ENCODE measurements at regions not wholly inside any gene's neighbourhood (a gene's known extent, or its start where the extent isn't known, plus 50 kb on each side); places are given as distances from the start of the nearest gene placed in this dataset.

- DNase-seq (ENCODE audit: low read depth): no peak
Observed at GRCh38 chr13:68473834-68474326, 1243.7 kb upstream of the PCDH9 start.

- no peak for DNase-seq (ENCODE audit: low read depth)
Observed at GRCh38 chr13:68467160-68467559, 1237.0 kb upstream of the PCDH9 start.

GRCh38 chr13:68440874-68441273, 1210.7 kb upstream of the PCDH9 start:
- no peak for DNase-seq (ENCODE audit: low read depth)

- DNase-seq (ENCODE audit: low read depth): peak; percentile 34
Observed at GRCh38 chr13:68439817-68440216, 1209.7 kb upstream of the PCDH9 start.

- no peak for DNase-seq (ENCODE audit: low read depth)
Observed at GRCh38 chr13:68428292-68428691, 1198.2 kb upstream of the PCDH9 start.

GRCh38 chr13:68417801-68418200, 1187.7 kb upstream of the PCDH9 start:
- DNase-seq (ENCODE audit: low read depth): no peak

GRCh38 chr13:68410007-68410406, 1179.9 kb upstream of the PCDH9 start:
- DNase-seq (ENCODE audit: low read depth): no peak

GRCh38 chr13:68390987-68391386, 1160.9 kb upstream of the PCDH9 start:
- DNase-seq (ENCODE audit: low read depth): no peak

- DNase-seq (ENCODE audit: low read depth): no peak
Observed at GRCh38 chr13:68386808-68387207, 1156.7 kb upstream of the PCDH9 start.

- DNase-seq (ENCODE audit: low read depth): no peak
Observed at GRCh38 chr13:68380041-68380973, 1150.2 kb upstream of the PCDH9 start.

DNA sequence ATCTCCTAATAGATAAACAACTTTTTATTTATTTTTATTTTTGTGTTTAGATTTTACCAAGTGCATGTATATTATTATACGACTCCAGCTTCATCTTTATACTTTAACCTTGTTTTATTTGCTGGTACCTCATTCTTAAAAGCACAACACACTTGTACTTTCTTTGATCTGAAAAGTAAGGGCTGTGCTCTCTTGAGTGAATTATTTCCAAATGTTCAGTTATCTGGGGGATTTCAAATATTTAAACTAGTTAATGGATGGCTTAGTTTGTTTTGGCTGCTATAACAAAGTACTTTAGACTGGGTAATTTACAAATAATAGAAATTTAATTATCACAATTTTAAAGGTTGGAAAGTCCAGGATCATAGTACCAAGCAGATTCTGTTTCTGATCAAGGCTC, 1148.2 kb upstream of the PCDH9 start:
- DNase-seq (ENCODE audit: low read depth): no peak

GRCh38 chr13:68375004-68375403, 1144.9 kb upstream of the PCDH9 start:
- no peak for DNase-seq (ENCODE audit: low read depth)

DNA sequence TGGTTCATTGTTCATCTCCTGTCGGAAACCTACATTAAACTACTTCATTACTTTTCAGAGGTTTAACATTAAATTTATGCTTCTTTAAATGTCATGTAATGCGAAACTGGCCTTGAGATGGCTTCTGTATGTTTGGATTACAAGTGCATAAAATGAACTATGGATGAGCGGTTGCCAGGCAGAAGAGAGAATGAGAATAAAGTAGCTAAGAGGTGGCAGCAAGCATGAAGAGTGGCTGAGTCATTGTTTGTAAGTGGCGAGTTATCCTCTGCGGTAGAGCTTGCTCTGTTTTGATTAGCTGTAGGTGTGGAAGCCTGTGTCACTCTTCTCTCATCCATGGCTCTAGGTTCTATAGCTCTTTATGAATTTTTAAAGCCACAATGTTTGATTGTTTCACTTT, 1139.6 kb upstream of the PCDH9 start:
- DNase-seq (ENCODE audit: low read depth): no peak

DNA sequence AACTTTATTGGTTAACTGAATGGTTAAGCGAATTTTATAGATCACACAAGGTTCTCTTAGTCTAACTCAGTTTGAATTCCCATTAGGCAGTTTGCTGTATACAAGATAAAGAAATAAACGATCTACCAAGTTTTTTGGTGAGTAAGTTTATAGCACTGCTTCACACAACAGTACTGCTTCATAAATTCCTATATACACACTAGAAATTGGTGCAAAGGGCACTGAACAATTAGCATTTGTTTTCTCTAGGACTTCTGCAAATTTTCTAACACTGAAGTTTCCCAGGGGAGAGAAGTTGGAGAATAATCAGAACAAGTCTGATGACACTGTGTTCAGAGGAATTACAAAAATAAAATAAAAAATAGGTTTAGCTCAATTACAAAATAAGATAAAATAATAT, 1138.8 kb upstream of the PCDH9 start:
- DNase-seq (ENCODE audit: low read depth): no peak

DNA sequence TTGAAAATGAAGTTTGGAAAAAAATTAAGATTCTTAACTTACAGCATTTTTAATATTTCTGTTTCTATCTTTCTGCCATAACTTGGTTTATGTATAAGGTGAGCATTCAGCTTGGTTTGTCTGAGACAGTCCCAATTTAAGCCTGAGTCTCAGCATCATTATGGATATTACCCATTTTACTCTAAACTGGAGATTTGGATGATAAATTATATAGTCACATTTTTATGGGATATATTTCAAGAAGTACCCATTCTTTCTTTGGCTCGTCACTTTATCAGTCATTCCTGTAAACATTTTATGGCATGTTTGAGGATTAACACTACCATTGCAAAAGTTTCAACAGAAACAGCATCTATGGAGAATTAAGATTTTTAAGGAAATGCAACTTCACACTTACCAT, 1129.0 kb upstream of the PCDH9 start:
- no peak for DNase-seq (ENCODE audit: low read depth)

DNA sequence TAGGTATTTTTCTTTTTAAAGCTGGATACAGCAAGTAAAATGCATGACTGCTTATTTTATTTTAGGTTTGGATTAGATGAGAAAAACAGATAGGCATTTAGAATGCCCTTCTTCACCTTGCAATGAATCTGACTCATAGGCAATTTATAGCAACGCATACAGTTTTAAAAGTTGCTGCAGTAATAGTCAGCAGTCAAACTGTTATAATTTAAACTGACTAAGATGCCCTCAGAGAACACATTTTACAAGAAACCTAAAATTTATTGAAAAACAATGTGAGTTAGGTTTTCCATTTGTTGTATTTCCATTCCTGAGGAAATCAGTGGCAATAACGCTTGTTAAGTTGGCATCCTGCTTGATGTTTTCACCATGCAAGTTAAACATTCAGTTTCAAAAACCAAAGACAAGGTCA, 1128.2 kb upstream of the PCDH9 start:
- DNase-seq (ENCODE audit: low read depth): no peak

DNA sequence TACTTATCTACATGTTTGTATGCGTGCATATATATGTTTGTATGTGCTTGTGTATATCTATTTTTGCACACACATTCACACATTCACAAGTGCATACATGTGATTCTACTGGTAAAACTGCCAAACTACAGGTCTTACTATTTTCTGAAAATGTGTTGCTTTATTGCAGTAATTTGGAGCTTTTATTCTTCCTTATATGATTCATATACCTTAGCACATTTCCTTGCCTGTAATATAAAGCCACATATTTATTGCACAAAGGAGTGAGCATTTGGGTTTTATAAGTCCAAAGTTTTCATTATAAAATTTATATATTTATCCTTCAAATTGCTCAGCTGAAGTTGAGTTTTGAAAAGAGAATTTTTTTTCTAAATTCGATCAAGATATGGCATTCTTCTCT, 1120.4 kb upstream of the PCDH9 start:
- no peak for DNase-seq (ENCODE audit: low read depth)

GRCh38 chr13:68347220-68347619, 1117.1 kb upstream of the PCDH9 start:
- no peak for DNase-seq (ENCODE audit: low read depth)

- DNase-seq (ENCODE audit: low read depth): no peak
Observed at GRCh38 chr13:68345963-68346531, 1115.9 kb upstream of the PCDH9 start.

DNA sequence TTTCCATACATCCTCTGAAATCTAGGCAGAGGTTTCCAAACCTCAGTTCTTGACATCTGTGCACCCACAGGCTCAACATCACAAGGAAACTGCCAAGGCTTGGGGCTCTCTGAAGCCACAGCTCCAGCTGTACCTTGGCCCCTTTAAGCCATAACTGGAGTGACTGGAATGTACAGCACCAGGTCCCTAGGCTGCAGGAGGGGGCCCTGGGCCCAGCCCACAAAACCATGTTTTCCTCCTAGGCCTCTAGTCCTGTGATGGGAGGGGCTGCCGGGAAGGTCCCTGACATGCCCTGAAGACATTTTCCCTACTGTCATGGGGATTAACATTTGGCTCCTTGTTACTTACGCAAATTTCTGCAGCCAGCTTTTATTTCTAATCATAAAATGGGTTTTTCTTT, 1093.0 kb upstream of the PCDH9 start:
- no peak for DNase-seq (ENCODE audit: low read depth)

- DNase-seq (ENCODE audit: low read depth): no peak
Observed at GRCh38 chr13:68319384-68319783, 1089.2 kb upstream of the PCDH9 start.

GRCh38 chr13:68304286-68304893, 1074.3 kb upstream of the PCDH9 start:
- peak; percentile 0 for DNase-seq (ENCODE audit: low read depth)

DNA sequence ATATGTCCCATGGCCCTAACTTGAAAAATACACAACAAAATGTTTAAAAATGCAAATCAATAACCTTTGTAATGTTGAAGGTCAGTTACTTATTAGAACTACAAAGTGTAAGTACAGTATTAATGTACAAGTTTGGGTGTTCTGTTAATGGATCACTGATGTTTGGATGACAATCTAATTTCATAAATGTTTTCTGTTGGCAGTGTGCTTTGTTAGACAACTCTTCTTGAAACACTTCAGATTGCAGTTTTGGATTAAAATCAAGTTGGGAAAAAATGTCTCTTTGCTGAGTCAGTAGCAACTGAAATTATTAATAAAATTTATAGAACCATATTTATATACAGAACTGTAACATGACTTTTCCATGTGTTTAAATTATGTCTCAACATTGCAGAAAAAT, 1063.5 kb upstream of the PCDH9 start:
- no peak for DNase-seq (ENCODE audit: low read depth)

Data from HS-5 (cell line).